ENCODE measurements at regions not wholly inside any gene's neighbourhood (a gene's known extent, or its start where the extent isn't known, plus 50 kb on each side); places are given as distances from the start of the nearest gene placed in this dataset.
A peak's percentile ranks its signal among the peaks of the same experiment; 100 is the strongest.

- TF ChIP-seq ZEB1 (IDR thresholded peaks at IDR 0.05; ENCODE audit: insufficient replicate concordance, low read depth) (no peak), BORCS8-MEF2B (CRISPR knock-in tag; IDR thresholded peaks at IDR 0.05) (0 out of 2 replicates have a peak, but pooled peaks have one; percentile 10), HOXA3 (CRISPR knock-in tag; IDR thresholded peaks at IDR 0.05) (peak; percentile 86), GTF2F1 (IDR thresholded peaks at IDR 0.05; ENCODE audit: low read length) (0 out of 2 replicates have a peak, but pooled peaks have one; percentile 47), ZNF546 (CRISPR knock-in tag; conservative IDR thresholded peaks at IDR 0.05) (no peak), RXRA (CRISPR knock-in tag; IDR thresholded peaks at IDR 0.05) (peak; percentile 69), RERE (CRISPR knock-in tag; IDR thresholded peaks at IDR 0.05; ENCODE audit: low read depth) (0 out of 2 replicates have a peak, but pooled peaks have one; percentile 40), DZIP1 (CRISPR knock-in tag; IDR thresholded peaks at IDR 0.05) (peak; percentile 6; the same call in 1 of the 2 replicates), ZBTB7A (CRISPR knock-in tag; IDR thresholded peaks at IDR 0.05) (no peak), THAP7 (CRISPR knock-in tag; IDR thresholded peaks at IDR 0.05) (0 out of 2 replicates have a peak, but pooled peaks have one; percentile 20), ATF6 (CRISPR knock-in tag; conservative IDR thresholded peaks at IDR 0.05) (no peak; the same call in 1 of the 2 replicates), PLSCR1 (CRISPR knock-in tag; IDR thresholded peaks at IDR 0.05; ENCODE audit: borderline replicate concordance) (no peak), ZNF773 (CRISPR knock-in tag; IDR thresholded peaks at IDR 0.05; ENCODE audit: borderline replicate concordance) (no peak), ZSCAN31 (CRISPR knock-in tag; IDR thresholded peaks at IDR 0.05; ENCODE audit: low read depth) (peak; percentile 67), ZNF709 (CRISPR knock-in tag; IDR thresholded peaks at IDR 0.05) (peak; percentile 77)
These were observed 194.2 kb downstream of the INHBB start (continued) for GRCh38 chr2:120539937-120540718.
